Endothelial cell of umbilical vein (primary cell): ENCODE measurements at regions not wholly inside any gene's neighbourhood (a gene's known extent, or its start where the extent isn't known, plus 50 kb on each side); places are given as distances from the start of the nearest gene placed in this dataset.

Source experiments
- BruUV-seq: library from RNA; stranded (reverse); fragments of 400-500 nt; replicated peaks from 2 replicates; lab custom pipeline; 2021; lab: Mats Ljungman, UMichigan
- CTCF ChIA-PET: fragments of 300-600, 350-600 bp; sonication (Branson Sonifier 250); formaldehyde crosslinking; loops from one replicate; lab custom pipeline; 2021; ENCODE audit warnings: antibody characterized with exemption, inconsistent platforms; lab: Charles Lee
- POLR2A ChIA-PET: fragments of 300-600, 350-600 bp; sonication (Branson Sonifier 250); formaldehyde crosslinking; loops from one replicate; lab custom pipeline; 2021; ENCODE audit warnings: antibody characterized with exemption, inconsistent platforms; lab: Charles Lee
- DNase-seq: peaks from one replicate; pipeline ENCODE4 v3.0.0-alpha.2; 2011; ENCODE audit warnings: low read depth, low spot score
- FAIRE-seq: peaks from 2 replicates; lab custom pipeline; 2011; peaks lifted over from hg19 to GRCh38; lab: Jason Lieb, UNC
- H2AFZ ChIP-seq: 2 replicates; pipeline ENCODE4 v1.6.0; 2012; ENCODE audit warnings: low read depth, low read length, control low read depth, inconsistent platforms
- H3K27ac ChIP-seq: 2 replicates; pipeline ENCODE4 v1.5.1; 2011; ENCODE audit warnings: low read depth, mild to moderate bottlenecking, control low read depth, low read length, moderate library complexity; ENCODE audit not compliant: insufficient read depth
- H3K27me3 ChIP-seq, 2 experiments: 2 replicates each; pipeline versions ENCODE4 v1.6.0 to v1.6.1; 2011; ENCODE audit warnings: low read length in 2 of 2, mixed read lengths in 1 of 2; ENCODE audit not compliant: control insufficient read depth in 2 of 2, insufficient read depth in 2 of 2
- H3K36me3 ChIP-seq, 2 experiments: 2 replicates in 1 of 2; 3 replicates in 1 of 2; pipeline ENCODE4 v1.5.1; 2011; ENCODE audit warnings: low read length in 2 of 2, mild to moderate bottlenecking in 1 of 2, moderate library complexity in 1 of 2; ENCODE audit not compliant: control insufficient read depth in 2 of 2, insufficient read depth in 2 of 2; ENCODE audit errors: extremely low read depth in 1 of 2
- H3K4me1 ChIP-seq: 3 replicates; pipeline ENCODE4 v1.5.1; 2011; ENCODE audit warnings: mild to moderate bottlenecking, low read length; ENCODE audit not compliant: control insufficient read depth, insufficient read depth; ENCODE audit errors: extremely low read depth
- H3K4me2 ChIP-seq: 2 replicates; pipeline ENCODE4 v1.6.1; 2011; ENCODE audit warnings: low read length, control low read depth, mixed read lengths; ENCODE audit not compliant: insufficient read depth
- H3K4me3 ChIP-seq, 3 experiments: fragments of 200-600 bp in 1 of 3; sonication (generic), shearing (Covaris generic) in 1 of 3; replicated peaks in 1 of 3; 2 replicates each; pipeline ENCODE4 v1.5.1; 2011 to 2016; ENCODE audit warnings: control low read depth in 3 of 3, low read length in 3 of 3, mild to moderate bottlenecking in 2 of 3, inconsistent platforms in 1 of 3, low read depth in 1 of 3, moderate library complexity in 1 of 3; ENCODE audit not compliant: insufficient read depth in 1 of 3
- H3K79me2 ChIP-seq: 2 replicates; pipeline ENCODE4 v1.6.0; 2012; ENCODE audit warnings: low read length, inconsistent platforms; ENCODE audit not compliant: control insufficient read depth, insufficient read depth
- H3K9ac ChIP-seq: replicated peaks from 2 replicates; pipeline ENCODE3; 2011; ENCODE audit warnings: low read length, control low read depth; ENCODE audit not compliant: insufficient read depth; ENCODE audit errors: extremely low read depth
- H3K9me1 ChIP-seq: replicated peaks from 3 replicates; pipeline ENCODE4 v1.6.0; 2011; ENCODE audit warnings: mild to moderate bottlenecking, low read length; ENCODE audit not compliant: control insufficient read depth, insufficient read depth; ENCODE audit errors: extremely low read depth
- H3K9me3 ChIP-seq: replicated peaks from 2 replicates; pipeline ENCODE4 v1.5.1; 2012; ENCODE audit warnings: low read length, inconsistent platforms; ENCODE audit not compliant: control insufficient read depth, insufficient read depth
- H4K20me1 ChIP-seq: replicated peaks from 2 replicates; pipeline ENCODE3; 2011; ENCODE audit warnings: mild to moderate bottlenecking, low read length; ENCODE audit not compliant: control insufficient read depth, insufficient read depth; ENCODE audit errors: extremely low read depth
- EZH2 ChIP-seq: IDR thresholded peaks from 2 replicates; pipeline ENCODE4 v1.6.1; 2012; ENCODE audit warnings: borderline replicate concordance, low read depth, mild to moderate bottlenecking, moderate library complexity, low read length, inconsistent platforms; ENCODE audit not compliant: severe bottlenecking
- FOS ChIP-seq: IDR thresholded peaks from 2 replicates; pipeline ENCODE4 v1.6.1; 2011; ENCODE audit warnings: mild to moderate bottlenecking, low read length, moderate library complexity, borderline replicate concordance; ENCODE audit not compliant: insufficient read depth
- GATA2 ChIP-seq: IDR thresholded peaks from 2 replicates; pipeline ENCODE4 v1.7.0; 2011; ENCODE audit warnings: low read depth, mild to moderate bottlenecking, moderate library complexity, mixed read lengths, low read length; ENCODE audit not compliant: insufficient read length, insufficient read depth
- JUN ChIP-seq: IDR thresholded peaks from 2 replicates; pipeline ENCODE4 v1.6.1; 2011; ENCODE audit warnings: borderline replicate concordance, low read depth; ENCODE audit not compliant: insufficient read length, insufficient read depth
- MYC ChIP-seq: IDR thresholded peaks from one replicate; pipeline ENCODE4 v1.6.1; 2011; ENCODE audit warnings: mild to moderate bottlenecking, low read depth, low read length
- POLR2A ChIP-seq: IDR thresholded peaks from 2 replicates; pipeline ENCODE4 v1.6.1; 2012; ENCODE audit warnings: low read depth, mild to moderate bottlenecking, control low read depth, low read length
- POLR2AphosphoS5 ChIP-seq: IDR thresholded peaks from 2 replicates; pipeline ENCODE4 v1.6.1; 2012; ENCODE audit warnings: low read depth, mild to moderate bottlenecking, control low read depth, low read length, moderate library complexity; ENCODE audit not compliant: insufficient read depth
- dilution Hi-C: fragments of 300-500 bp; cut with MboI; formaldehyde crosslinking; loops from one replicate; pipeline ENCODE4 v1.15.0; 2019; ENCODE audit warnings: low sequenced_read_pairs; ENCODE audit not compliant: extremely low pct_ligation_motif_present
- intact Hi-C: fragments of 100-400 bp; cut with micrococcal nuclease; formaldehyde crosslinking; loops from one replicate; pipeline ENCODE4 v1.10.0; 2022
- TF ChIP-seq, protein P1 (sequence below): IDR thresholded peaks from 2 replicates; pipeline ENCODE4 v1.6.1; 2011; ENCODE audit not compliant: insufficient read depth, insufficient read length
- TF ChIP-seq, protein P2 (sequence below), 2 donors: IDR thresholded peaks; 1 replicate in 1 of 2; 2 replicates in 1 of 2; pipeline ENCODE4 v1.5.1; 2011; ENCODE audit warnings: low read length in 2 of 2, mild to moderate bottlenecking in 2 of 2, moderate library complexity in 2 of 2, control low read depth in 1 of 2, inconsistent platforms in 1 of 2, low read depth in 1 of 2; ENCODE audit not compliant: insufficient read depth in 1 of 2; ENCODE audit errors: extremely low read depth in 1 of 2

DNA sequence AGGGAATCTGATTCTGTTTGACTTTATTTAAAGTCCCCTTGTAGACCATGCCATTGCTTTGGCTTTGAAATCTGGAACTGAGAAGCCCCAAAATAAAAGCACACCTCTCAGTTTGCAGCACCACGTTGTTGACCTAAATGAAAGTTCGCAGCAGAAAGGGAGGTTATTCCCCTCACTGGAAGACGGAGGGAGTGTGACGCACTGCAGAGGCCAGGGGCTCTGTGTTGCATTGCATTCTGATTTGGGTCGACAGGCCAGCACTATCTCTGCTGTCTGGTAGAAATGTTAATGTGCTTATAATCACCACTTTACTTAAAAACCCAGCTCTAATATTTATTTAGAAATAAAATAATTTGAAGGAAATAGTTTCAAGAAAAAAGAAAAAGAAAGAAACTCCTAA, 675.2 kb upstream of the NR5A2 start:
- H3K9me3 ChIP-seq = no peaks in the 10 kb centered on the region
- no peaks in the 10 kb centered on the region for H4K20me1 ChIP-seq
- ChIA-PET POLR2A (no interaction called here), CTCF (interaction anchor here (1.2 kb wide), 1 partner anchor 11 kb away, joined by 3 read pairs; no protein-coding TSS in a partner anchor)
- no peak overlapping the region for H3K27ac ChIP-seq
- DNase-seq (no peak), FAIRE-seq (no peak)
- H3K9ac ChIP-seq = no peak overlapping the region
- H3K4me3 ChIP-seq = no peak overlapping the region
- H3K4me2 ChIP-seq = no peak overlapping the region
- H2AFZ ChIP-seq = no peak overlapping the region
- no TSS peak for BruUV-seq
- H3K4me1 ChIP-seq = no peaks in the 10 kb centered on the region
- dilution Hi-C loops (no loop called here), intact Hi-C loops (no loop called here)
- H3K9me1 ChIP-seq = no peaks in the 10 kb centered on the region
- no peaks in the 10 kb centered on the region for H3K79me2 ChIP-seq
- no peak for TF ChIP-seq FOS
- TF ChIP-seq POLR2A = no peak
- TF ChIP-seq, protein P1, sequence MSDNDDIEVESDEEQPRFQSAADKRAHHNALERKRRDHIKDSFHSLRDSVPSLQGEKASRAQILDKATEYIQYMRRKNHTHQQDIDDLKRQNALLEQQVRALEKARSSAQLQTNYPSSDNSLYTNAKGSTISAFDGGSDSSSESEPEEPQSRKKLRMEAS = no peak
- TF ChIP-seq GATA2 = no peak
- no peak for TF ChIP-seq JUN
- no peaks in the 10 kb centered on the region for H3K27me3 ChIP-seq
- H3K36me3 ChIP-seq = no peaks in the 10 kb centered on the region

DNA sequence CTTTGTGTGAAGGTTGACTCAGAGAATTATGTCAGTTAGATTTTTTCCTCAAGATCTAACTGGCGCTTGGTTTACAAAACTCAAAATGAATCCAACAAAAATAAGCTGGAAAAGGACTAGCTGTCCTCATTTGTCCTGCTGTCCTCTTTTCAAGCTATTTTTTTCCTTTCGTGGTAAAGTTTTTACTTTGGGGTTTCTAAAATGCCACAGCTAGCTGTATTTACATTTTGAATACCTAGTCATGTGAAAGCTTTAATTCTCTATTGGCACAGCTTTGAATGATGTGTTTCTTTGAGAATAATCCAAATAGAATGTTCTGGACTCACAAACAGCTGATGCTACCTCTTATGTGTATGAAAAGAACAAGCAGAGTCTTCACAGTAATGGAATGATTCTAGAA, 673.6 kb upstream of the NR5A2 start:
- DNase-seq = no peak
- dilution Hi-C loops = no loop called here
- no peak for FAIRE-seq

More for the DNA sequence above, 673.6 kb upstream of the NR5A2 start:
- no peaks in the 10 kb centered on the region for H3K36me3 ChIP-seq
- intact Hi-C loops = no loop called here
- H3K9me3 ChIP-seq = no peaks in the 10 kb centered on the region
- no TSS peak for BruUV-seq
- no peaks in the 10 kb centered on the region for H3K4me1 ChIP-seq
- no peaks in the 10 kb centered on the region for H3K9me1 ChIP-seq
- H2AFZ ChIP-seq = no peak overlapping the region
- H3K4me3 ChIP-seq = no peak overlapping the region
- H3K4me2 ChIP-seq = no peak overlapping the region
- ChIA-PET POLR2A (no interaction called here), CTCF (interaction anchor here (1.3 to 1.4 kb wide), 2 partner anchors 42 to 46 kb away, joined by 3 read pairs; no protein-coding TSS in a partner anchor)
- no peak for TF ChIP-seq JUN
- TF ChIP-seq, protein P2, sequence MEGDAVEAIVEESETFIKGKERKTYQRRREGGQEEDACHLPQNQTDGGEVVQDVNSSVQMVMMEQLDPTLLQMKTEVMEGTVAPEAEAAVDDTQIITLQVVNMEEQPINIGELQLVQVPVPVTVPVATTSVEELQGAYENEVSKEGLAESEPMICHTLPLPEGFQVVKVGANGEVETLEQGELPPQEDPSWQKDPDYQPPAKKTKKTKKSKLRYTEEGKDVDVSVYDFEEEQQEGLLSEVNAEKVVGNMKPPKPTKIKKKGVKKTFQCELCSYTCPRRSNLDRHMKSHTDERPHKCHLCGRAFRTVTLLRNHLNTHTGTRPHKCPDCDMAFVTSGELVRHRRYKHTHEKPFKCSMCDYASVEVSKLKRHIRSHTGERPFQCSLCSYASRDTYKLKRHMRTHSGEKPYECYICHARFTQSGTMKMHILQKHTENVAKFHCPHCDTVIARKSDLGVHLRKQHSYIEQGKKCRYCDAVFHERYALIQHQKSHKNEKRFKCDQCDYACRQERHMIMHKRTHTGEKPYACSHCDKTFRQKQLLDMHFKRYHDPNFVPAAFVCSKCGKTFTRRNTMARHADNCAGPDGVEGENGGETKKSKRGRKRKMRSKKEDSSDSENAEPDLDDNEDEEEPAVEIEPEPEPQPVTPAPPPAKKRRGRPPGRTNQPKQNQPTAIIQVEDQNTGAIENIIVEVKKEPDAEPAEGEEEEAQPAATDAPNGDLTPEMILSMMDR (IDR thresholded peaks at IDR 0.05; ENCODE audit: extremely low read depth in 1 of 2, insufficient read depth in 1 of 2, low read depth in 1 of 2, low read length in 2 of 2) = no peak
- no peak for TF ChIP-seq GATA2
- TF ChIP-seq POLR2AphosphoS5 = no peak
- no peak for TF ChIP-seq FOS
- no peak for TF ChIP-seq MYC
- TF ChIP-seq EZH2 = no peak
- TF ChIP-seq, protein P1 = no peak
- no peak for TF ChIP-seq POLR2A
- H3K27me3 ChIP-seq = no peaks in the 10 kb centered on the region
- no peaks in the 10 kb centered on the region for H4K20me1 ChIP-seq
- H3K79me2 ChIP-seq = no peaks in the 10 kb centered on the region
- H3K9ac ChIP-seq = no peak overlapping the region
- H3K27ac ChIP-seq = no peak overlapping the region
